NCI-H128 (cell line): ENCODE measurements at regions not wholly inside any gene's neighbourhood (a gene's known extent, or its start where the extent isn't known, plus 50 kb on each side); places are given as distances from the start of the nearest gene placed in this dataset.

Experiments
- DNase-seq: peaks from one replicate; lab custom pipeline; 2025; ENCODE audit not compliant: unreplicated experiment; lab: John Stamatoyannopoulos, UW

GRCh38 chr7:54477083-54477482 is 65.1 kb upstream of the VSTM2A start:
- no peak for DNase-seq

- no peak for DNase-seq
Observed at GRCh38 chr7:54483523-54483922, 58.7 kb upstream of the VSTM2A start.

DNA sequence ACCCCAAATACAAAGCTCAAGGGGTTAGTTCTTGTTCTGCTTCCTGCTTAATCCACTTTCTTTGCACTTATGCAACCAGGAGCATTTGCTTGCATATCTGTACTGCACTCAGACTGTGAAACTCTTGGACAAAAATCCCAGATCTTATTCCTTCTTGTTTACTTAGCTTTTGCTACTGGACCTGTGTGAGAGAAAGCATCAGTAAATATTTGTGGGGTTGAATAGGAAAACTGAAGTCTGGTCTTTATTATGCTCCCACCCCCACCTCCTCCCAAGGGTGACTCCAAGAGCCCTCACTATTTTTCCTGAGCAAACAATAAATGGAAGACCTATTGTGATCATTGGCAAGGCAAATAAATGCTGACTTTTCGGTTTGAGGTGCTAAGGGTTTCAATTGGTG is 57.1 kb upstream of the VSTM2A start:
- DNase-seq = peak; percentile 35
